Mucosa of gallbladder (tissue), 1 donor: ENCODE measurements at regions not wholly inside any gene's neighbourhood (a gene's known extent, or its start where the extent isn't known, plus 50 kb on each side); places are given as distances from the start of the nearest gene placed in this dataset.

Source experiments
- DNase-seq: peaks from one replicate; pipeline ENCODE4 v3.0.0-alpha.2; 2020; ENCODE audit warnings: low spot score
- donor health status: DM: no; HTN: no; CAD: no.

GRCh38 chr7:53965716-53966115 lies 576.5 kb upstream of the VSTM2A start:
- DNase-seq, result no peak

GRCh38 chr7:53983480-53983879 lies 558.7 kb upstream of the VSTM2A start:
- no peak for DNase-seq

GRCh38 chr7:53984776-53985175 lies 557.4 kb upstream of the VSTM2A start:
- DNase-seq, result no peak

- no peak for DNase-seq
These were observed 553.8 kb upstream of the VSTM2A start for GRCh38 chr7:53988376-53988775.

GRCh38 chr7:53993224-53993623 lies 549.0 kb upstream of the VSTM2A start:
- no peak for DNase-seq

GRCh38 chr7:53996876-53997275 lies 545.3 kb upstream of the VSTM2A start:
- no peak for DNase-seq

GRCh38 chr7:54014765-54015164 lies 527.4 kb upstream of the VSTM2A start:
- no peak for DNase-seq

GRCh38 chr7:54015251-54015650 lies 526.9 kb upstream of the VSTM2A start:
- DNase-seq, result no peak

- no peak for DNase-seq
These were observed 504.3 kb upstream of the VSTM2A start for GRCh38 chr7:54037873-54038272.

- DNase-seq, result no peak
These were observed 481.5 kb upstream of the VSTM2A start for GRCh38 chr7:54060643-54061042.

- DNase-seq, result no peak
These were observed 475.5 kb upstream of the VSTM2A start for GRCh38 chr7:54066643-54067042.

GRCh38 chr7:54069843-54070242 lies 472.3 kb upstream of the VSTM2A start:
- DNase-seq, result no peak

GRCh38 chr7:54072710-54073109 lies 469.5 kb upstream of the VSTM2A start:
- no peak for DNase-seq

GRCh38 chr7:54076616-54077015 lies 465.6 kb upstream of the VSTM2A start:
- no peak for DNase-seq

- no peak for DNase-seq
These were observed 461.6 kb upstream of the VSTM2A start for GRCh38 chr7:54080525-54080924.

GRCh38 chr7:54080971-54081370 lies 461.2 kb upstream of the VSTM2A start:
- no peak for DNase-seq

GRCh38 chr7:54084340-54084739 lies 457.8 kb upstream of the VSTM2A start:
- DNase-seq, result no peak

- no peak for DNase-seq
These were observed 451.4 kb upstream of the VSTM2A start for GRCh38 chr7:54090652-54091213.

GRCh38 chr7:54091322-54091721 lies 450.9 kb upstream of the VSTM2A start:
- DNase-seq, result no peak

GRCh38 chr7:54097886-54098285 lies 444.3 kb upstream of the VSTM2A start:
- no peak for DNase-seq

GRCh38 chr7:54109501-54109900 lies 432.7 kb upstream of the VSTM2A start:
- DNase-seq, result no peak

GRCh38 chr7:54111814-54112511 lies 430.2 kb upstream of the VSTM2A start:
- DNase-seq, result no peak

- no peak for DNase-seq
These were observed 429.6 kb upstream of the VSTM2A start for GRCh38 chr7:54112567-54112966.
